Ovary (tissue), 3 donors: ENCODE measurements at regions not wholly inside any gene's neighbourhood (a gene's known extent, or its start where the extent isn't known, plus 50 kb on each side); places are given as distances from the start of the nearest gene placed in this dataset.

Experiments used
- CTCF ChIP-seq, 3 donors: fragments of 450-650 bp in 2 of 3; fragments of 200-600 bp in 1 of 3; IDR thresholded peaks; one replicate each; pipeline versions ENCODE4 v1.5.1 to v1.8.0; 2016 to 2022; ENCODE audit warnings: antibody characterized with exemption in 3 of 3, mild to moderate bottlenecking in 1 of 3
- EP300 ChIP-seq: sonication (generic); formaldehyde crosslinking; IDR thresholded peaks from one replicate; pipeline ENCODE4 v1.6.1; 2017; ENCODE audit warnings: antibody characterized with exemption
- POLR2A ChIP-seq: fragments of 450-650 bp; IDR thresholded peaks from one replicate; pipeline ENCODE4 v1.6.1; 2017; ENCODE audit warnings: antibody characterized with exemption, mild to moderate bottlenecking, moderate library complexity
- donor health status: DM: no; HTN: no; CAD: no.

GRCh38 chr15:35931799-35932341, 385.9 kb upstream of the DPH6 start:
- TF ChIP-seq CTCF (IDR thresholded peaks at IDR 0.05) (no peak), EP300 (no peak), POLR2A (no peak)
